ENCODE measurements at regions not wholly inside any gene's neighbourhood (a gene's known extent, or its start where the extent isn't known, plus 50 kb on each side); places are given as distances from the start of the nearest gene placed in this dataset.
A peak's percentile ranks its signal among the peaks of the same experiment; 100 is the strongest.

- peak; percentile 19 for DNase-seq (ENCODE audit: low spot score)
These were observed 65.6 kb upstream of the KDM7A start for GRCh38 chr7:140242057-140243031.

DNA sequence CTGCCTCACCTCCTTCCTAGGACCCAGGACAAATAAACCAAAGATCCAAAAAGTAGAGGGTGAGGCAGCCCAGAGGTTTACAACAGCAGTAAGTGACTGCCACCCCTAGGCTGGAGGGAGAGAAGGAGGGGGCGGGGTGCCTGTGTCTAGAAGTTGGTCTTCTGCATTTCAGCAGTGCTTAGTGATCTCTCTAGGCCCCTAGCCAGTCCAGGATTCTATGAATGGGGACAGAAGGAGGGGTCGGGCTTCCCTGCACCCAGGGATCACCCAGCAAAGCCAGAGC, 62.8 kb upstream of the KDM7A start:
- no peak for DNase-seq (ENCODE audit: low spot score)

GRCh38 chr7:140238778-140239652, 62.2 kb upstream of the KDM7A start:
- peak; percentile 12 for DNase-seq (ENCODE audit: low spot score)

GRCh38 chr7:140237390-140237789, 60.6 kb upstream of the KDM7A start:
- DNase-seq (ENCODE audit: low spot score), result no peak

DNA sequence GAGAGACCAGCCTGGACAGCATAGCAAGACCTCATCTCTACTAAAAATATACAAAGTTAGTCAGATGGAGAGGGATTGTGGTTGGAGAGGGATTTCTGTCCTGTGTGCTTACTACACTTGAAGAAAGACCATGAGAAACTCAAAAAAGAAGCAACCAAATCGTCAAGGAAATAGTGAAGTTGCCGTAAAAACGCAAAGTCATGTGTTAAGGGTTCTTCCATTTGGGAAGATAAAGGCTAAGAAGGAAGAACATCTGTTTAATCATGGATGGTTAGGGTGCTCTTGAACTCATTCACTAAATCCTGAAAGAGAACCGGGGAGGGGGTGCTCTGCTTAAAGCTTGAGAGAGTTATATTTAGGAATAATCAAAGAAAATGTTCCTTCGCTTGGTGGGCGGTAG, 59.8 kb upstream of the KDM7A start:
- DNase-seq (ENCODE audit: low spot score), result no peak

GRCh38 chr7:140235114-140235513, 58.3 kb upstream of the KDM7A start:
- DNase-seq (ENCODE audit: low spot score), result no peak

DNA sequence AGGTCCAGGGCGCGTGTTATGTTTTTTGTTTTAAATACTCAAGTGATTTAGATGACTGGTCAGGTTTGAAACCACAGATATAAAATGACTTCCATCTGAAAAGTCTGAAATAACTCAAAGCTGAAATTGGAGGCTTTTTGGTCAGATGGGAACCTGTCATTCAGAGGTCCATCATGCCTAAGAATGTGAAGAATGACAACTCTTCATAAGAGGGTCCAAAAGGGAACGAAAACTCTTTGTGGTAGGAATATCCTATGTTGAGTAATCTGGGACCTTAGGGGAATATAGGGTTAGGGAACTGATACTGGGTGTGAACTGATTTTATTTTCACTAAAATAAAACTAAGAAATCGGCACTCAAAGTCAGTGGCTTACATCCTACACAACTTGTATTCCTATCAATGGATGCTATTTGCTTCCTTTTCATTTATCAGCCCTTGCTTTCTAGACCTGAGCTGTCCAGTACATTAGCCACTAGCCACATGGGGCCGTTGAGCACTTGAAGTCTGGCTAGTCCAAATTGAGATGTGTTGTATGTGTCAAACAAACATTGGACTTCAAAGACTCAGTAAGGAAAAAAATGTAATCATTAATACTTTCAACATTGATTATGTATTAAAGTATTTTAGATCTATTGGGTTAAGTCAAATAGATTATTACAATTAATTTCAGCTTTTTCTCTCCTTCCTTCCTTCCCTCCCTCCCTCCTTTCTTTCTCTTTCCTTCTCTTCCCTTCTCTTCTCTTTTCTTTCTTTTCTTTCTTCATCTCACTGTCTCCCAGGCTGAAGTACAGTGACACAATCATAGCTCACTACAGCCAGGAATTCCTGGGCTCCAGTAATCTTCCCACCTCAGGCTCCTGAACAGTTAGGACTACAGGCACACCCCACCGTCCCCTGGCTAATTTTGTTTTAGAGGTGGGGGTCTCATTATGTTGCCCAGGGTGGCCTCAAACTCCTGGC, 56.5 kb upstream of the KDM7A start:
- no peak for DNase-seq (ENCODE audit: low spot score)

- peak; percentile 12 for DNase-seq (ENCODE audit: low spot score)
These were observed 55.1 kb upstream of the KDM7A start for GRCh38 chr7:140231771-140232491.

DNA sequence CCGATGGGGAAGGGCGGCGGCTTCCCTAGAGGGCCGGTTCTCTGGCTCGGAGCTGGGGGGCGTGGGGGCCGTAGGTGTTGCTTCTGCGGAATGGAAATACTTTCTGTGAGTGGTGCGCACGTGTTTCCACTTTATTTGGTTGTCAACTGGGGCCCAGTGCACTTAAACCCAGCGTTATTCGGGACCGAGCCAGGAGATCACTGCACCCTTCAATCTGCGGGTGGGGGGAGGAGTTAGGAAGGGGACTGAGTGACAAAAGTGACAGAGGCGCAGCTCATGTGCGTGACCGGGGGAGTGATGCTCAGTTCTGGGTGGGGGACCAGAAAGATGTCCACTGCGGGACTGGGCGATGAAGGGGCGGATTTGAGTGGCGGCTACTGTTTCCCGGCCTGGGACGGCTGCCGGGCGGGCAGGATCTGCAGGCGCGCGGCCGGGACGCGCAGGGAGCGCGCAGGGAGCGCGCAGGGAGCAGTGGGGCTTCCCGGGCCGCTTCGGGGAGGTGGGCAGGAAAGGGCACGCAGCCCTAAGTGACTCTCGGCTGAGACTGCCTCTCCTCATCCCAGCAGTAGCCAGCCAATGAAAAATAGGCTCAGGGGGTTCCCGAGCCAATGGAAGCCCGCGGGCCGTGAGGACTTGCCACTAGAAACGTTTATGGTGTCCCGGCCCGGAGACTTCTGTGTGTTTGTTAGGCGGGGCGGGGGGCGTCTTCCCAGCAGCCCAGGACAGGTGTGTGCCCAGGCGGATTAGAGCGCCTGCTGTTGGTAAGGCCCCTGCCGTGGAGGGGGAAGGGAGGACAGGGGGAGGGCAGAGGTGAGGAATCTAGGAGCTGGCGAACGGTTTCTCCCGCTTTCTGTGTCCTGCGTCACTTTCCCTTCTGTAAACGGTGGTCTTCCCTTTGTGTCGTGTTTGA, 54.3 kb upstream of the KDM7A start:
- peak; percentile 66 for DNase-seq (ENCODE audit: low spot score)

DNA sequence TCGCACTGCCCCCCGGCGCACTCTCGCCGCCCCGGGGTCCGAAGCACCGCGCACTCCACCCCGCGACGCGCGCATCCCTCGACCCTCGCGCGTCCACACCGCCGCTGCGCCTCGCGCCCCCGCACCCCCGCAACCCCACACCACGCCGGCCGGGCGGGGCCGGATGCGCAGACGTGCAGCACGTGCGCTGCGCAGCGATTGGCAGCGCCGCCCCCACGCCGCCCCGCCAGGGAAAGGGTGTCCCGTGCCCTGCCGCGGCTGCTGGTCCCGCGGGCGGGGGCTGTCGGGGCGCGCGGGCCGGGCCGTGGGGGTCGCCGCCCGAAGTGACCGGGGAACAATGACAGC, 53.7 kb upstream of the KDM7A start:
- DNase-seq (ENCODE audit: low spot score), result peak; percentile 39

GRCh38 chr7:140229591-140230515, 53.1 kb upstream of the KDM7A start:
- no peak for DNase-seq (ENCODE audit: low spot score)

DNA sequence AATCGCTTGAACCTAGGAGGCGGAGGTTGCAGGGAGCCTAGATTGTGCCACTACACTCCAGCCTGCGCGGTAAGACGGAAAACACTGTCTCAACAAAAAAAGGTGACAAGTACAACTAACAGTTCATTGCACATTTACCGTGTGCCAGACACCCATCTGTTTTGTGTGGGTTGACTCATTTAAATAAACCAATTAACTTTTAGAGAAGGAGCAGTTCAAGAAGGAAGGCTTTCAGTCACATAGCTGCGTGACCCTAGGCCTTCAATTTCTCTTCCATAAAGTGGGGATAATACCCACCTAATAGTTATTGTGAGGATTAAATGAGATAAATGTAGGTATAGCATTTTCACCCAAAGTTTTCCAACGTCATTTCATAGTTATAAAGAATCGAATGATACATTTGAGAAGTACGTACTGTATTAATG, 52.3 kb upstream of the KDM7A start:
- DNase-seq (ENCODE audit: low spot score), result no peak

Data from kidney tubule cell (primary cell).